ENCODE measurements at regions not wholly inside any gene's neighbourhood (a gene's known extent, or its start where the extent isn't known, plus 50 kb on each side); places are given as distances from the start of the nearest gene placed in this dataset.
"Not testable (repeated sequence)": the region's sequence is repeated elsewhere in the genome, so short reads cannot be mapped to it uniquely, and the experiment has no call there.

GRCh38 chr11:69951821-69952220 lies 126.3 kb upstream of the ANO1 start:
- TF ChIP-seq, protein P1, sequence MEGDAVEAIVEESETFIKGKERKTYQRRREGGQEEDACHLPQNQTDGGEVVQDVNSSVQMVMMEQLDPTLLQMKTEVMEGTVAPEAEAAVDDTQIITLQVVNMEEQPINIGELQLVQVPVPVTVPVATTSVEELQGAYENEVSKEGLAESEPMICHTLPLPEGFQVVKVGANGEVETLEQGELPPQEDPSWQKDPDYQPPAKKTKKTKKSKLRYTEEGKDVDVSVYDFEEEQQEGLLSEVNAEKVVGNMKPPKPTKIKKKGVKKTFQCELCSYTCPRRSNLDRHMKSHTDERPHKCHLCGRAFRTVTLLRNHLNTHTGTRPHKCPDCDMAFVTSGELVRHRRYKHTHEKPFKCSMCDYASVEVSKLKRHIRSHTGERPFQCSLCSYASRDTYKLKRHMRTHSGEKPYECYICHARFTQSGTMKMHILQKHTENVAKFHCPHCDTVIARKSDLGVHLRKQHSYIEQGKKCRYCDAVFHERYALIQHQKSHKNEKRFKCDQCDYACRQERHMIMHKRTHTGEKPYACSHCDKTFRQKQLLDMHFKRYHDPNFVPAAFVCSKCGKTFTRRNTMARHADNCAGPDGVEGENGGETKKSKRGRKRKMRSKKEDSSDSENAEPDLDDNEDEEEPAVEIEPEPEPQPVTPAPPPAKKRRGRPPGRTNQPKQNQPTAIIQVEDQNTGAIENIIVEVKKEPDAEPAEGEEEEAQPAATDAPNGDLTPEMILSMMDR (IDR thresholded peaks at IDR 0.05; ENCODE audit: borderline replicate concordance, insufficient read depth, low read depth, low read length) = no peak
- H3K4me3 ChIP-seq (ENCODE audit: low read depth, low read length) = no peak overlapping the region

DNA sequence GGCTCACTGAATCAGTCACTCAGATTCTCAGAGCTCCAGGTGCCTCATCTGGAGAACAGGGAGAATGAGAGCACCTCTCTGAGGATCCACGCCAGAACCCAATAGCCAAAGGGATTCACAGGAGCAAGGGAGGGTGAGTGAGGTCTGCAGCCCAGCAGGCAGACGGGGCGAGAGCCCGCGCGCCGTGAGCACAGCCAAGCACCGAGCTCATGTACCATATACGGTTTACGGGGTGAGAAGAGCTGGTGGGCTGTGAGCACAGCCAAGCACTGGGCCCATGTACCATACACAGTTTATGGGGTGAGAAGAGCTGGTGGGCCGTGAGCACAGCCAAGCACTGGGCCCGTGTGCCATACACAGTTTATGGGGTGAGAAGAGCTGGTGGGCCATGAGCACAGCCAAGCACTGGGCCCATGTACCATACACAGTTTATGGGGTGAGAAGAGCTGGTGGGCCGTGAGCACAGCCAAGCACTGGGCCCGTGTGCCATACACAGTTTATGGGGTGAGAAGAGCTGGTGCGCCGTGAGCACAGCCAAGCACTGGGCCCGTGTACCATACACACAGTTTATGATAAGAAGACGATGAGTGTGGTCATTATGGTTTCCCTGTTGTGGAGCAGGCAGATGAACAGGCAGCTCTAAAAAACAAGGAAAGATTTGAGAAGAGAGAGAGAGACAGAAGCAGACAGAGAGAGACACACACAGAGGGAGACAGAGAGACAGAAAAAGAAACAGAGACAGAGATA lies 125.7 kb upstream of the ANO1 start:
- not testable (repeated sequence) for H3K4me3 ChIP-seq (ENCODE audit: low read depth, low read length)

DNA sequence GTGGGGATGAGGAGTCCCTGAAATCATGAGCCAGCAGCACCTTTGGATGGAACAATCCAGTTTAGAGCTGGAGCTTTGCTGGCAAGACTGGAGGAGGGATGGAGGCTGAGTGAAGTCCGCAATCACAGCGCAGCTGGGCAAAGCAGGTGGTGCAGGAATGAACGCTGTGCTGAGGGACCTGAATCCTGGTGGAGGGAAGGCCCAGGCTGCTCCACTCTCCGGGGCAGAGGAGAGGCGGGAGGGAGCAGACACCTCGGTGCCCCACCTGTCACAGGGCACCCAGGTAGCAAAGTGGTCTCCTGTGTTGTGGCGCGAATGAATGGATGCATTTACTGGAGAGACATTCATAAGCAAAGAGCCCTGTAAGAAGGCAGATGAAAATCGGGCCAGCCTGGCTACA lies 124.8 kb upstream of the ANO1 start:
- TF ChIP-seq, protein P1 (IDR thresholded peaks at IDR 0.05; ENCODE audit: borderline replicate concordance, insufficient read depth, low read depth, low read length) = no peak
- H3K4me3 ChIP-seq (ENCODE audit: low read depth, low read length) = no peak overlapping the region

DNA sequence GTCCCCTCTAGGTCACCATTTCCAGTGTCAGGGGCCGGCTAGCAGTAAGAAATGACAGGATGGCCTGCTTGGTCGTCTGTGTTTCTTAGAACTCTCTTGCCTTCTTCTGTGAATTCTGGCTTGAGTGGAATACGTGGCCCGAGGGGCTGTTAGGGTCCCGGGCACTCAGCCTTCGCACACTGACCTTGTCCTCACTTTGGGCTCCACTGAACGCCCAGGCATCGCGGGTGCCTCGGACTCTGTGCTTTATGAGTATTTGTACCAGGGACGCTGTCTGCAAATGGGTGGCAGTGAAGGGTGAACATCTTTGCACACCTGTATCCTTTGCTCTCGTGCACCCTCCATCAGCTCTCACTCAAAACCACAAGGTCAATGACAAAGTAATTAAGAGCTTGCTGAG lies 123.4 kb upstream of the ANO1 start:
- no peak overlapping the region for H3K4me3 ChIP-seq (ENCODE audit: low read depth, low read length)
- TF ChIP-seq, protein P1 (IDR thresholded peaks at IDR 0.05; ENCODE audit: borderline replicate concordance, insufficient read depth, low read depth, low read length) = no peak

GRCh38 chr11:69956669-69957190 lies 121.4 kb upstream of the ANO1 start:
- TF ChIP-seq, protein P1 (IDR thresholded peaks at IDR 0.05; ENCODE audit: borderline replicate concordance, insufficient read depth, low read depth, low read length) = no peak
- no peak overlapping the region for H3K4me3 ChIP-seq (ENCODE audit: low read depth, low read length)

GRCh38 chr11:69957849-69958248 lies 120.3 kb upstream of the ANO1 start:
- TF ChIP-seq, protein P1 (IDR thresholded peaks at IDR 0.05; ENCODE audit: borderline replicate concordance, insufficient read depth, low read depth, low read length) = no peak
- no peak overlapping the region for H3K4me3 ChIP-seq (ENCODE audit: low read depth, low read length)

DNA sequence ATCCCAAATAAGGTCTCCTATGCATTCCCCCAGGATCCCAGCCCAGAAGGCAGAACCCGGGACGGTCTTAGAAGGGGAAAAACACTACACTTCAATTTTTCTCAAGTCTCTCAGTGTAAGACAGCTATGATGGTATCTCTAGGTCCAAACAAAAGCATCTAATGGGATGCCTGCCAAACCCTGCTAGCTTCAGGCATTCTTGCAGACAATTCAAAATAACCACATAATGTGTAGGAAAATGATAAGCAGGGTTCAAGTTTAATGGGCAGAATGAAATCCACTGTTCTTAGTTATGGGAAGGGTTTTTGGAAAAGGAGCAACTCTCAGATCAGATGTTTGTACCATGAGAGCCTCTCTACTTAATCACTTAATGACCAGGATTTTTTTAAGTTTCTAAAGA lies 119.8 kb upstream of the ANO1 start:
- TF ChIP-seq, protein P1 (IDR thresholded peaks at IDR 0.05; ENCODE audit: borderline replicate concordance, insufficient read depth, low read depth, low read length) = no peak
- H3K4me3 ChIP-seq (ENCODE audit: low read depth, low read length) = no peak overlapping the region
